ENCODE measurements at regions not wholly inside any gene's neighbourhood (a gene's known extent, or its start where the extent isn't known, plus 50 kb on each side); places are given as distances from the start of the nearest gene placed in this dataset.

DNA sequence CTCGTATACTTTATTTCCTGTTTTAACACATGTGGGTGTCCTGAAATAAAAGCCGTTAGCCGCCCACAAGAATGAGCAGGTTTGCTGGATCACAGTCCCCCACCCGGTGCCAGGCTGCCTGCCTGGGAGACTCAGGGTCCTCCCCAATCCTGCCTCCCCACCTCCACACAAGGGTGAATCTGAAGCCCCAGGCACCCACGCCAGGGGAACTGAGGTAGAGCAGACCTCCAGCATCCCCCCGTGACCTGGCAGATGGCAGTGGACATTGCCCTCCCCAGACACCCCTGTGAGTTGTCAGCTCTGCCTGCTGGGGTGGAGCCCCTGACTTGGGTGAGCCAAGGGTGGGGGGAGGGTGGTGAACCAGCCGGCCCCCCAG, 114.8 kb downstream of the METRNL start:
- no peaks in the 10 kb centered on the region for H3K79me1 ChIP-seq (ENCODE audit: low read depth, low read length)

More for the DNA sequence above, 114.8 kb downstream of the METRNL start:
- H3K14ac ChIP-seq (ENCODE audit: insufficient read length): no peak overlapping the region
- no peak overlapping the region for H3K18ac ChIP-seq (ENCODE audit: extremely low read depth, low read length)
- CTCF ChIA-PET (ENCODE audit: partially characterized antibody): no interaction called here
- H2BK12ac ChIP-seq (ENCODE audit: low read depth, low read length): no peak overlapping the region
- H4K5ac ChIP-seq (ENCODE audit: insufficient read length, low read depth, low read length): no peak overlapping the region
- POLR2A ChIA-PET (ENCODE audit: partially characterized antibody): no interaction called here
- H2BK15ac ChIP-seq (ENCODE audit: low read length): no peak overlapping the region
- DNase-seq (ENCODE audit: low read depth in 1 of 2, low spot score in 2 of 2) (no peak), FAIRE-seq (no peak)
- no peak overlapping the region for H2AFZ ChIP-seq (ENCODE audit: low read length)
- H3K79me2 ChIP-seq (ENCODE audit: control insufficient read depth in 1 of 2, insufficient read depth in 2 of 2, low read length in 2 of 2): no peaks in the 10 kb centered on the region
- H4K20me1 ChIP-seq (replicated peaks in 1 of 2; ENCODE audit: control insufficient read depth in 1 of 2, insufficient read depth in 2 of 2, low read length in 2 of 2): no peaks in the 10 kb centered on the region
- H3K4me3 ChIP-seq (ENCODE audit: extremely low read depth in 1 of 4, insufficient read depth in 2 of 4, low read depth in 3 of 4, low read length in 4 of 4): no peak overlapping the region
- H2BK120ac ChIP-seq (replicated peaks; ENCODE audit: low read depth, low read length): no peak overlapping the region
- no peak overlapping the region for H3K23ac ChIP-seq (ENCODE audit: insufficient read length)
- no peaks in the 10 kb centered on the region for H3K4me1 ChIP-seq (replicated peaks in 1 of 4; ENCODE audit: control insufficient read depth in 3 of 4, insufficient read depth in 4 of 4, low read length in 3 of 4)
- H3K9me3 ChIP-seq (ENCODE audit: insufficient read depth in 2 of 2, low read depth in 1 of 2, low read length in 1 of 2): peaks cover 70 to 89% of the 10 kb centered on the region in 2 experiments
- TF ChIP-seq BRCA1 (IDR thresholded peaks at IDR 0.05; ENCODE audit: low read depth, low read length): no peak
- no peak for TF ChIP-seq CREB1 (IDR thresholded peaks at IDR 0.05)
- no peak for TF ChIP-seq BACH1 (IDR thresholded peaks at IDR 0.05; ENCODE audit: low read length)
- no peak for TF ChIP-seq NANOG (IDR thresholded peaks at IDR 0.05; ENCODE audit: insufficient read depth, low read depth, low read length, poor library complexity, severe bottlenecking)
- TF ChIP-seq ZNF274 (IDR thresholded peaks at IDR 0.05; ENCODE audit: borderline replicate concordance, extremely low read depth, low read length): no peak
- no peak for TF ChIP-seq KDM1A (IDR thresholded peaks at IDR 0.05; ENCODE audit: borderline replicate concordance, low read length)
- no peak for TF ChIP-seq ATF3 (IDR thresholded peaks at IDR 0.05; ENCODE audit: insufficient read depth, low read depth, low read length)
- TF ChIP-seq TAF7 (optimal IDR thresholded peaks at IDR 0.05; ENCODE audit: borderline replicate concordance, low read depth, low read length): no peak
- TF ChIP-seq EP300 (IDR thresholded peaks at IDR 0.05; ENCODE audit: borderline replicate concordance in 1 of 2, low read depth in 2 of 2, low read length in 2 of 2): no peak
- no peak overlapping the region for H3K56ac ChIP-seq (replicated peaks; ENCODE audit: insufficient read length, low read depth, low read length)
- H3K4me2 ChIP-seq (ENCODE audit: insufficient read depth in 1 of 2, low read depth in 2 of 2, low read length in 2 of 2): no peak overlapping the region
- H4K8ac ChIP-seq (ENCODE audit: extremely low read depth, insufficient read depth, low read length): no peak overlapping the region
- H2BK20ac ChIP-seq (ENCODE audit: low read length): no peak overlapping the region
- 90% methylated on average over 7 of the region's 7 CpGs; no CpG with 5 or more reads in 1 of the 2 experiments for WGBS, 2 experiments (ENCODE audit: extremely low coverage in 1 of 2, insufficient coverage in 1 of 2, insufficient read length in 1 of 2, insufficient replicate concordance in 2 of 2, low coverage in 1 of 2, low lambda C conversion rate in 2 of 2, missing lambda C conversion rate in 1 of 2)
- H3K27me3 ChIP-seq (replicated peaks in 1 of 4; ENCODE audit: control insufficient read depth in 3 of 4, extremely low read depth in 1 of 4, insufficient read depth in 3 of 4, low read length in 3 of 4): no peaks in the 10 kb centered on the region
- H2AK5ac ChIP-seq (ENCODE audit: low read depth, low read length): no peak overlapping the region
- H3K27ac ChIP-seq (ENCODE audit: low read depth, low read length): no peak overlapping the region
- no peak overlapping the region for H4K91ac ChIP-seq (replicated peaks; ENCODE audit: insufficient read length, low read length)
- no peaks in the 10 kb centered on the region for H3K23me2 ChIP-seq (ENCODE audit: low read depth, low read length)
- no peak overlapping the region for H2BK5ac ChIP-seq (ENCODE audit: low read depth, low read length)
- H3K9ac ChIP-seq (replicated peaks in 1 of 4; ENCODE audit: extremely low read depth in 1 of 4, low read depth in 3 of 4, low read length in 3 of 4): no peak overlapping the region
- no peak overlapping the region for H3K4ac ChIP-seq (replicated peaks; ENCODE audit: insufficient read length, low read depth, low read length)
- no peaks in the 10 kb centered on the region for H3K36me3 ChIP-seq (ENCODE audit: control insufficient read depth in 2 of 4, insufficient read depth in 4 of 4, low read length in 3 of 4)
